B cell (primary cell): ENCODE measurements at regions not wholly inside any gene's neighbourhood (a gene's known extent, or its start where the extent isn't known, plus 50 kb on each side); places are given as distances from the start of the nearest gene placed in this dataset.
A peak's percentile ranks its signal among the peaks of the same experiment; 100 is the strongest.

Source experiments
- ATAC-seq: fragments of 200-7000 bp; cut with Tn5 transposase; one replicate; pipeline ENCODE4 v1.10.0; 2021; ENCODE audit warnings: low read depth, mild to moderate bottlenecking, moderate number of reproducible peaks, moderate library complexity
- CTCF ChIA-PET: fragments of 350-600 bp; sonication (Branson Sonifier 250); formaldehyde crosslinking; loops from one replicate; lab custom pipeline; 2021; ENCODE audit warnings: antibody characterized with exemption, inconsistent platforms; lab: Charles Lee
- POLR2A ChIA-PET: fragments of 350-600 bp; sonication (Branson Sonifier 250); formaldehyde crosslinking; loops from one replicate; lab custom pipeline; 2021; ENCODE audit warnings: antibody characterized with exemption; lab: Charles Lee
- DNase-seq: peaks from one replicate; pipeline ENCODE4 v3.0.0; 2013
- H2AFZ ChIP-seq: 2 replicates; pipeline ENCODE4 v1.6.1; 2012; ENCODE audit warnings: mild to moderate bottlenecking, low read depth, low read length; ENCODE audit not compliant: insufficient read depth, poor library complexity, severe bottlenecking
- H3K27ac ChIP-seq, 2 donors: 1 replicate in 1 of 2; 2 replicates in 1 of 2; pipeline ENCODE4 v1.5.1; 2012 to 2013; ENCODE audit warnings: low read length in 2 of 2, mild to moderate bottlenecking in 2 of 2, moderate library complexity in 1 of 2
- H3K27me3 ChIP-seq, 4 experiments: fragments of 200-600 bp in 1 of 4; sonication (generic) in 1 of 4; replicated peaks in 1 of 4; 1 replicate in 2 of 4; 2 replicates in 2 of 4; pipeline versions ENCODE4 v1.6.1 to v1.7.0; 2013 to 2016; ENCODE audit warnings: low read length in 3 of 4, mild to moderate bottlenecking in 2 of 4, mixed read lengths in 1 of 4, moderate library complexity in 1 of 4; ENCODE audit not compliant: insufficient read depth in 4 of 4, control insufficient read depth in 3 of 4; ENCODE audit errors: control extremely low read depth in 1 of 4
- H3K36me3 ChIP-seq, 2 experiments: replicated peaks in 1 of 2; 1 replicate in 1 of 2; 2 replicates in 1 of 2; pipeline versions ENCODE4 v1.6.1 to v1.7.1; 2013; ENCODE audit warnings: low read length in 1 of 2; ENCODE audit not compliant: insufficient read depth in 2 of 2, control insufficient read depth in 1 of 2; ENCODE audit errors: control extremely low read depth in 1 of 2, extremely low read depth in 1 of 2
- H3K4me1 ChIP-seq, 2 donors: fragments of 200-600 bp in 1 of 2; sonication (generic) in 1 of 2; 1 replicate in 1 of 2; 2 replicates in 1 of 2; pipeline versions ENCODE4 v1.5.1 to v1.6.1; 2013 to 2017; ENCODE audit warnings: low read length in 2 of 2; ENCODE audit not compliant: control insufficient read depth in 2 of 2, insufficient read depth in 2 of 2
- H3K4me2 ChIP-seq: replicated peaks from 2 replicates; pipeline ENCODE3; 2012; ENCODE audit warnings: mild to moderate bottlenecking, low read depth, low read length; ENCODE audit not compliant: poor library complexity, severe bottlenecking
- H3K4me3 ChIP-seq, 5 experiments: fragments of 200-600 bp in 1 of 5; sonication (generic) in 1 of 5; 1 replicate in 3 of 5; 2 replicates in 2 of 5; pipeline versions ENCODE4 v1.5.1 to v1.7.0; 2011 to 2016; ENCODE audit warnings: low read length in 4 of 5, mild to moderate bottlenecking in 4 of 5, low read depth in 2 of 5, control low read depth in 1 of 5, moderate library complexity in 1 of 5; ENCODE audit not compliant: insufficient read depth in 1 of 5; ENCODE audit errors: control extremely low read depth in 1 of 5, extremely low read depth in 1 of 5
- H3K79me2 ChIP-seq: fragments of 200-600 bp; sonication (generic); one replicate; pipeline ENCODE4 v1.6.0; 2016; ENCODE audit warnings: low read length; ENCODE audit not compliant: control insufficient read depth, insufficient read depth
- H3K9ac ChIP-seq: fragments of 200-600 bp; sonication (generic); 2 replicates; pipeline ENCODE4 v1.6.1; 2017; ENCODE audit warnings: mild to moderate bottlenecking, low read length, moderate library complexity
- H3K9me3 ChIP-seq, 3 donors: one replicate each; pipeline versions ENCODE4 v1.6.1 to v1.7.1; 2013; ENCODE audit warnings: low read length in 2 of 3; ENCODE audit not compliant: control insufficient read depth in 2 of 3, insufficient read depth in 1 of 3; ENCODE audit errors: control extremely low read depth in 1 of 3
- H4K20me1 ChIP-seq: 2 replicates; pipeline ENCODE4 v1.6.0; 2012; ENCODE audit warnings: mild to moderate bottlenecking, low read length; ENCODE audit not compliant: insufficient read depth, control insufficient read depth, poor library complexity, severe bottlenecking
- H3K27ac Mint-ChIP-seq: one replicate; pipeline ENCODE4 v1.8.0; 2021; ENCODE audit warnings: mixed read lengths
- H3K27me3 Mint-ChIP-seq: one replicate; pipeline ENCODE4 v1.8.0; 2021; ENCODE audit warnings: mixed read lengths
- H3K4me1 Mint-ChIP-seq: one replicate; pipeline ENCODE4 v1.8.0; 2021; ENCODE audit warnings: mixed read lengths
- H3K4me3 Mint-ChIP-seq: one replicate; pipeline ENCODE4 v1.8.0; 2021; ENCODE audit warnings: mixed read lengths
- H3K9me3 Mint-ChIP-seq: one replicate; pipeline ENCODE4 v1.8.0; 2022; ENCODE audit warnings: mixed read lengths; ENCODE audit not compliant: insufficient read depth
- EZH2 ChIP-seq: IDR thresholded peaks from 2 replicates; pipeline ENCODE4 v1.6.1; 2012; ENCODE audit warnings: borderline replicate concordance, low read depth, mild to moderate bottlenecking, moderate library complexity, low read length; ENCODE audit not compliant: insufficient read depth, poor library complexity, severe bottlenecking
- WGBS: methylation state at CpG from one replicate; pipeline ENCODE4 v1.1.5; 2013; ENCODE audit warnings: missing lambda C conversion rate; ENCODE audit not compliant: insufficient coverage; 5-methylcytosine and 5-hydroxymethylcytosine counted together
- intact Hi-C: fragments of 100-400 bp; cut with micrococcal nuclease; formaldehyde crosslinking; loops from one replicate; pipeline ENCODE4 v1.10.0; 2022
- TF ChIP-seq, protein P1 (sequence below): fragments of 200-600 bp; IDR thresholded peaks from one replicate; pipeline ENCODE4 v1.8.0; 2022; ENCODE audit warnings: antibody characterized with exemption, mild to moderate bottlenecking

DNA sequence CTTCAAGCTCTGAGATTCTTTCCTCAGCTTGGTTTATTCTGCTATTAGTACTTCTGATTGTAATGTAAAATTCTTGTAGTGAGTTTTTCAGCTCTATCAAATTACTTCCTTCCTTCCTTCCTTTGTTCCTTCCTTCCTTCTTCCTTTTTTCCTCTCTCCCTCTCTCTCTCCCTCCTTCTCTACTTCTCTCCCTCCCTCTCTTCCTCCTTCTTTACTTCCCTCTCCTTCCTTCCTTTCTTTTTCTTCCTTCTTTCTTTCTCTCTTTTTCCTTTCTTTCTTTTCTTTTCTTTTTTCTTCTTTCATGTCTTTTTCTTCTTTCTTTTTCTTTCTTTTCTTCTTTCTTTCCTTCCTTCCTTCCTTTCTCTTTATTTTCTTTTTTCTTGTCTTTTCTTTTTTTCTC lies 565.2 kb upstream of the STXBP6 start:
- Histone ChIP-seq H3K27me3 (no peaks in the 10 kb centered on the region), H3K4me2 (no peak overlapping the region), H3K79me2 (no peaks in the 10 kb centered on the region), H3K9me3 (peaks cover 0 to 4% (median 1%) of the 10 kb centered on the region in 3 donors), H3K27ac (no peak overlapping the region), H2AFZ (no peak overlapping the region), H3K9ac (no peak overlapping the region), H3K36me3 (no peaks in the 10 kb centered on the region), H4K20me1 (no peaks in the 10 kb centered on the region), H3K4me1 (no peaks in the 10 kb centered on the region), H3K4me3 (no peak overlapping the region)
- no peak overlapping the region for H3K4me3 Mint-ChIP-seq
- intact Hi-C loops: no loop called here
- TF ChIP-seq, protein P1, sequence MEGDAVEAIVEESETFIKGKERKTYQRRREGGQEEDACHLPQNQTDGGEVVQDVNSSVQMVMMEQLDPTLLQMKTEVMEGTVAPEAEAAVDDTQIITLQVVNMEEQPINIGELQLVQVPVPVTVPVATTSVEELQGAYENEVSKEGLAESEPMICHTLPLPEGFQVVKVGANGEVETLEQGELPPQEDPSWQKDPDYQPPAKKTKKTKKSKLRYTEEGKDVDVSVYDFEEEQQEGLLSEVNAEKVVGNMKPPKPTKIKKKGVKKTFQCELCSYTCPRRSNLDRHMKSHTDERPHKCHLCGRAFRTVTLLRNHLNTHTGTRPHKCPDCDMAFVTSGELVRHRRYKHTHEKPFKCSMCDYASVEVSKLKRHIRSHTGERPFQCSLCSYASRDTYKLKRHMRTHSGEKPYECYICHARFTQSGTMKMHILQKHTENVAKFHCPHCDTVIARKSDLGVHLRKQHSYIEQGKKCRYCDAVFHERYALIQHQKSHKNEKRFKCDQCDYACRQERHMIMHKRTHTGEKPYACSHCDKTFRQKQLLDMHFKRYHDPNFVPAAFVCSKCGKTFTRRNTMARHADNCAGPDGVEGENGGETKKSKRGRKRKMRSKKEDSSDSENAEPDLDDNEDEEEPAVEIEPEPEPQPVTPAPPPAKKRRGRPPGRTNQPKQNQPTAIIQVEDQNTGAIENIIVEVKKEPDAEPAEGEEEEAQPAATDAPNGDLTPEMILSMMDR: peak; percentile 22
- no peak for TF ChIP-seq EZH2
- POLR2A ChIA-PET: no interaction called here
- DNase-seq: no peak
- peaks cover 7% of the 10 kb centered on the region for H3K9me3 Mint-ChIP-seq
- H3K27ac Mint-ChIP-seq: no peak overlapping the region
- H3K4me1 Mint-ChIP-seq: no peaks in the 10 kb centered on the region
- CTCF ChIA-PET: no interaction called here
- ATAC-seq: no peak
- H3K27me3 Mint-ChIP-seq: no peaks in the 10 kb centered on the region

DNA sequence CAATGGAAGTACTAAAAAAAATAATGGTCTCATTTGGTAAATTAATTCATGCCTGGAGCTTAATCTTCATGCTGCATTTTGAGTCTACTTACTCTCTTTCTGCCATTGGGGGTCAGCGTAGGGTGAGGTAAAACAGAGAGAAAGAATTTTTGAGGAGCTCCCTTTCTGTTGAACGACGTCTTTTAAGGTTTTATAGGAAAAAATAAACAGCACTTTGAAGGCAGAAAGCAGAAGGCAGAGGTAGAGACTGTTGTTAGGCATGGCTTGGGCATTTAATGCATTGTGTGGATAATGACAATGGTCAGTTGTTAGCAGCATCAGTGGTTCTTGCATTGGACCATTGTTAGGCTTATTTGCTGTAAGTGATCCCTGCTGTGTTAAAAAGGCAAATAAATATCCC lies 557.2 kb upstream of the STXBP6 start:
- ChIA-PET POLR2A (no interaction called here), CTCF (no interaction called here)
- Histone ChIP-seq H3K79me2 (no peaks in the 10 kb centered on the region), H3K4me1 (no peaks in the 10 kb centered on the region), H3K4me2 (no peak overlapping the region), H3K9ac (no peak overlapping the region), H2AFZ (no peak overlapping the region), H3K9me3 (no peaks in the 10 kb centered on the region), H3K4me3 (no peak overlapping the region), H3K27me3 (no peaks in the 10 kb centered on the region), H3K27ac (no peak overlapping the region), H4K20me1 (no peaks in the 10 kb centered on the region), H3K36me3 (no peaks in the 10 kb centered on the region)
- no peak overlapping the region for H3K27ac Mint-ChIP-seq
- WGBS: 39% methylated on average over 3 of the region's 3 CpGs
- ATAC-seq (no peak), DNase-seq (no peak)
- H3K4me3 Mint-ChIP-seq: no peak overlapping the region
- TF ChIP-seq, protein P1: no peak
- no peak for TF ChIP-seq EZH2
- H3K27me3 Mint-ChIP-seq: no peaks in the 10 kb centered on the region
- peaks cover 8% of the 10 kb centered on the region for H3K9me3 Mint-ChIP-seq
- no peaks in the 10 kb centered on the region for H3K4me1 Mint-ChIP-seq
- intact Hi-C loops: no loop called here
